Upper lobe of left lung (tissue), 6 donors: ENCODE measurements at regions not wholly inside any gene's neighbourhood (a gene's known extent, or its start where the extent isn't known, plus 50 kb on each side); places are given as distances from the start of the nearest gene placed in this dataset.
"Not testable (repeated sequence)": the region's sequence is repeated elsewhere in the genome, so short reads cannot be mapped to it uniquely, and the experiment has no call there.

Source experiments
- ATAC-seq, 2 donors: fragments of 200-7000 bp; cut with Tn5 transposase; one replicate each; pipeline ENCODE4 v1.9.1; 2022; ENCODE audit warnings: mild to moderate bottlenecking in 2 of 2, moderate library complexity in 2 of 2; ENCODE audit not compliant: low FRiP score in 2 of 2
- DNase-seq, 2 donors: peaks; one replicate each; pipeline ENCODE4 v3.0.0-alpha.2; 2019 to 2020
- H3K27ac ChIP-seq, 4 donors: fragments of 200-600 bp; sonication (generic); one replicate each; pipeline ENCODE4 v1.5.1; 2016 to 2019
- H3K27me3 ChIP-seq, 4 donors: fragments of 200-600 bp; sonication (generic); one replicate each; pipeline ENCODE4 v1.5.1; 2017 to 2019
- H3K36me3 ChIP-seq, 4 donors: fragments of 200-600 bp; sonication (generic); one replicate each; pipeline ENCODE4 v1.5.1; 2016 to 2019
- H3K4me1 ChIP-seq, 4 donors: fragments of 200-600 bp; sonication (generic); one replicate each; pipeline ENCODE4 v1.5.1; 2018 to 2019
- H3K4me3 ChIP-seq, 4 donors: fragments of 200-600 bp; sonication (generic); one replicate each; pipeline ENCODE4 v1.5.1; 2017 to 2019; ENCODE audit warnings: mild to moderate bottlenecking in 2 of 4, moderate library complexity in 1 of 4
- H3K9me3 ChIP-seq, 4 donors: fragments of 200-600 bp; sonication (generic); one replicate each; pipeline ENCODE4 v1.5.1; 2018 to 2019
- EP300 ChIP-seq, 4 donors: sonication (generic); formaldehyde crosslinking; IDR thresholded peaks; one replicate each; pipeline ENCODE4 v1.5.1; 2017; ENCODE audit warnings: antibody characterized with exemption in 4 of 4, control low read depth in 2 of 4
- POLR2A ChIP-seq, 4 donors: fragments of 450-650 bp; IDR thresholded peaks; one replicate each; pipeline ENCODE4 v1.5.1; 2016 to 2017; ENCODE audit warnings: antibody characterized with exemption in 4 of 4, mild to moderate bottlenecking in 2 of 4
- POLR2AphosphoS5 ChIP-seq, 2 donors: sonication (generic); formaldehyde crosslinking; IDR thresholded peaks; one replicate each; pipeline ENCODE4 v1.5.1; 2017; ENCODE audit warnings: antibody characterized with exemption in 2 of 2
- WGBS, 2 donors: methylation state at CpG; one replicate each; pipeline ENCODE4 v1.1.5; 2017 to 2018; 5-methylcytosine and 5-hydroxymethylcytosine counted together
- TF ChIP-seq, protein P1 (sequence below), 6 experiments: fragments of 450-650 bp in 4 of 6; fragments of 200-600 bp in 2 of 6; sonication (generic) in 2 of 6; IDR thresholded peaks; one replicate each; pipeline ENCODE4 v1.5.1; 2016 to 2019; ENCODE audit warnings: antibody characterized with exemption in 6 of 6
- donor health status: DM: no; HTN: no; CAD: no; lungs with moderate emphysema.
- donor health status: DM: no; HTN: yes; CAD: no; lungs with severe emphysema.

DNA sequence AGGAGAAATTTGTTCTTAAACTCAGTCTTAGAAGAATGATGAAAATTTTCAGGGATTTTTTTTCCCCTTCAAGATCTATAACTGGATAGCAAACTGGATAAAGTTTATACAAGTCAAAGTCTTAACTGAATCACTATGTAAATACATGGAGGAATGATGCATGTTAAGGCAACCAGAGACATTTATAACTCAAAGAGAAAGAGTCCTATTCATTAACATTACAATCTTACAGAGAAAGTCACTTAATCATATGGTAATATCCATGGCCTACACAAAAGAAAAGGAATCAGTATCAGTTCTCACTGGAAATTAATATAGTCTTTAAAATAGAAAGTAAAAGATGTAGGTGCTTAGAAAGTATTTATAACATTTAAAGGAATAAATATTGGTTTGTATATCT, 869.1 kb downstream of the TBL1XR1 start:
- Histone ChIP-seq H3K4me1 (no peaks in the 10 kb centered on the region), H3K27me3 (no peaks in the 10 kb centered on the region), H3K36me3 (no peaks in the 10 kb centered on the region), H3K27ac (no peak overlapping the region), H3K9me3 (no peaks in the 10 kb centered on the region), H3K4me3 (no peak overlapping the region)
- no peak for DNase-seq
- no peak for ATAC-seq
- TF ChIP-seq, protein P1, sequence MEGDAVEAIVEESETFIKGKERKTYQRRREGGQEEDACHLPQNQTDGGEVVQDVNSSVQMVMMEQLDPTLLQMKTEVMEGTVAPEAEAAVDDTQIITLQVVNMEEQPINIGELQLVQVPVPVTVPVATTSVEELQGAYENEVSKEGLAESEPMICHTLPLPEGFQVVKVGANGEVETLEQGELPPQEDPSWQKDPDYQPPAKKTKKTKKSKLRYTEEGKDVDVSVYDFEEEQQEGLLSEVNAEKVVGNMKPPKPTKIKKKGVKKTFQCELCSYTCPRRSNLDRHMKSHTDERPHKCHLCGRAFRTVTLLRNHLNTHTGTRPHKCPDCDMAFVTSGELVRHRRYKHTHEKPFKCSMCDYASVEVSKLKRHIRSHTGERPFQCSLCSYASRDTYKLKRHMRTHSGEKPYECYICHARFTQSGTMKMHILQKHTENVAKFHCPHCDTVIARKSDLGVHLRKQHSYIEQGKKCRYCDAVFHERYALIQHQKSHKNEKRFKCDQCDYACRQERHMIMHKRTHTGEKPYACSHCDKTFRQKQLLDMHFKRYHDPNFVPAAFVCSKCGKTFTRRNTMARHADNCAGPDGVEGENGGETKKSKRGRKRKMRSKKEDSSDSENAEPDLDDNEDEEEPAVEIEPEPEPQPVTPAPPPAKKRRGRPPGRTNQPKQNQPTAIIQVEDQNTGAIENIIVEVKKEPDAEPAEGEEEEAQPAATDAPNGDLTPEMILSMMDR (IDR thresholded peaks at IDR 0.05) = no peak
- no peak for TF ChIP-seq EP300 (IDR thresholded peaks at IDR 0.05)

DNA sequence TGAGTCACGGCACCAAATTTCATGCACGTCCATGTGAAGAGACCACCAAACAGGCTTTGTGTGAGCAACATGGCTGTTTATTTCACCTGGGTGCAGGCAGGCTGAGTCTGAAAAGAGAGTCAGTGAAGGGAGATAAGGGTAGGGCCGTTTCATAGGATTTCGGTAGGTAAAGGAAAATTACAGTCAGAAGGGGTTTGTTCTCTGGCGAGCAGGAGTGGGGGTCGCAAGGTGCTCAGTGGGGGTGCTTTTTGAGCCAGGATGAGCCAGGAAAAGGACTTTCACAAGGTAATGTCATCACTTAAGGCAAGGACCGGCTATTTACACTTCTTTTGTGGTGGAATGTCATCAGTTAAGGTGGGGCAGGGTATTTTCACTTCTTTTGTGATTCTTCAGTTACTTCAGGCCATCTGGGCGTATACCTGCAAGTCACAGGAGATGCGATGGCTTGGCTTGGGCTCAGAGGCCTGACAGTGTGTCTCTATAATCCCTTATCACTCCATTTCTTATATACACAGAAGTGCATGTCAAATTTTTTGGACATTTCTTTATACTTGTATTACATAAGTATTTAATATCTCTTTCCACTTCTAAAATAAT, 870.3 kb downstream of the TBL1XR1 start:
- ATAC-seq, H3K4me3 ChIP-seq, H3K9me3 ChIP-seq, DNase-seq, H3K27ac ChIP-seq, H3K36me3 ChIP-seq, H3K4me1 ChIP-seq, H3K27me3 ChIP-seq: not testable (repeated sequence)
- WGBS, 2 donors = 76 to 78% methylated on average over 9 of the region's 9 CpGs

DNA sequence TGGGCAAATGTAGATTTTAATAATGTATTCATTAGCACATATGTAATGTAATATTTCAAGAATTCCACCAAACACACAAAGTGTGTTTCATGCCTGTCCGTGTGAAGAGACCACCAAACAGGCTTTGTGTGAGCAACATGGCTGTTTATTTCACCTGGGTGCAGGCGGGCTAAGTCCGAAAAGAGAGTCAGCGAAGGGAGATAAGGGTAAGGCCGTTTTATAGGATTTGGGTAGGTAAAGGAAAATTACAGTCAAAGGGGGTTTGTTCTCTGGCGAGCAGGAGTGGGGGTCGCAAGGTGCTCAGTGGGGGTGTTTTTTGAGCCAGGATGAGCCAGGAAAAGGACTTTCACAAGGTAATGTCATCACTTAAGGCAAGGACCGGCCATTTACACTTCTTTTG, 875.8 kb downstream of the TBL1XR1 start:
- not testable (repeated sequence) for DNase-seq, ATAC-seq, H3K27ac ChIP-seq, H3K4me3 ChIP-seq, H3K9me3 ChIP-seq, H3K27me3 ChIP-seq, H3K36me3 ChIP-seq, H3K4me1 ChIP-seq
- 72 to 92% methylated on average over 8 of the region's 8 CpGs for WGBS, 2 donors

DNA sequence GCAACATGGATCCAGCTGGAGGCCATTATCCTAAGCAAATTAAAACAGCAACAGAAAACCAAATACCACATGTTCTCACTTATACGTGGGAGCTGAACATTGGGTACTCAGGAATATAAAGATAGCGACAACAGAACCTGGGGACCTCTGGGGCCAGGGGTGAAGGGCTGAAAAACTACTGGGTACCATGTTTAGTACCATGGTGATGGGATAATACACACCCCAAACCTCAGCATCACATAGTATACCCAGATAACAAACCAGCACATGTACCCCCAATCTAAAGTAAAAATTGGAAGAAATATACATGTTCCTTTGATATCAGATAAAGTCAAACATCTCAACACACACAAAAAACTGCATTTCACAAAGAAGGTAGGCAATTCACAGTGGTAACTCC, 876.2 kb downstream of the TBL1XR1 start:
- Histone ChIP-seq H3K4me3 (no peak overlapping the region), H3K27ac (no peak overlapping the region), H3K4me1 (no peaks in the 10 kb centered on the region), H3K9me3 (no peaks in the 10 kb centered on the region), H3K36me3 (no peaks in the 10 kb centered on the region), H3K27me3 (no peaks in the 10 kb centered on the region)
- WGBS, 2 donors = 85 to 94% methylated on average over 2 of the region's 2 CpGs
- DNase-seq = no peak
- TF ChIP-seq EP300 (IDR thresholded peaks at IDR 0.05) (no peak), POLR2AphosphoS5 (IDR thresholded peaks at IDR 0.05) (no peak), POLR2A (IDR thresholded peaks at IDR 0.05) (no peak)
- TF ChIP-seq, protein P1 (IDR thresholded peaks at IDR 0.05) = no peak
- ATAC-seq = no peak

DNA sequence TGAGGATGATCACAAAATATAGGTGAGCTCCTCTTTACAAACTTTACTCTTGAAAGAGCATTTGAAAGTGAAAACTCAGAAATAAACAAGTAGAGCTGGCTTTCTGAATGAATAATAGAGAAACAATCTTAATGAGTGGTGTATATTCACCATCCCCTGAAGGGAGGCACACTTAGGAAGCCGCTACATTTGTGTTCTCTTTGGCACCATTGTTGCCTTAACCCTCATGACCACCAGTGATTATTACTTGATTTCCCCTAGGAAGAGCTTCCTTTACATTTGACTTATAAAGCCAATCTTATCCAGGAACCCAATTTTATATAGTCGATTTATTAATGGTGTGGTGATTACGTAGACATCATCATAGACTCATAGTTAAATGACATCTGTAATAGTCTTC, 883.9 kb downstream of the TBL1XR1 start:
- no peak overlapping the region for H3K27ac ChIP-seq
- TF ChIP-seq, protein P1 (IDR thresholded peaks at IDR 0.05) = no peak
- TF ChIP-seq POLR2AphosphoS5 (IDR thresholded peaks at IDR 0.05) (no peak), EP300 (IDR thresholded peaks at IDR 0.05) (no peak), POLR2A (IDR thresholded peaks at IDR 0.05) (no peak)
- H3K9me3 ChIP-seq = no peaks in the 10 kb centered on the region
- 54 to 91% methylated on average over 3 of the region's 3 CpGs for WGBS, 2 donors
- H3K27me3 ChIP-seq = no peaks in the 10 kb centered on the region
- no peaks in the 10 kb centered on the region for H3K4me1 ChIP-seq
- no peak for DNase-seq
- ATAC-seq = no peak
- no peak overlapping the region for H3K4me3 ChIP-seq
- no peaks in the 10 kb centered on the region for H3K36me3 ChIP-seq

DNA sequence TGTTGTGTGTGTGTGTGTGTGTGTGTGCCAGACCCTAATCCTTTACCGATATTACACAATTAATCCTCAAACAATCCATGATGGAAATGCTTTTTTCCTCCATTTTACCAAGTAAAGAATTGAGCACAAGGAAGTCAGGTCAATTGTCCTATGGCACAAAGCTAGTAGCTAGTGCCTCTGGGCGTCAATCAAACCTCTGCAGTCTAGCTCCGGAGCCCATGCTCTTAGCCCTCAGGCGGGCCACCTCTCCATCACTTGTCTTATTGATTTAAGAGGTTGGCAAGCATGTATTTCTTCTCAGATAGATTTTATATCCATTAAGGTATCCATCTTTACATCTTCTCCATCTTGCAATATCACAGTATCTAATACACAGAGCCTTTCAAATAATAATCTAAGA, 886.6 kb downstream of the TBL1XR1 start:
- Histone ChIP-seq H3K9me3 (no peaks in the 10 kb centered on the region), H3K27me3 (no peaks in the 10 kb centered on the region), H3K4me3 (no peak overlapping the region), H3K36me3 (no peaks in the 10 kb centered on the region), H3K4me1 (no peaks in the 10 kb centered on the region), H3K27ac (no peak overlapping the region)
- TF ChIP-seq EP300 (IDR thresholded peaks at IDR 0.05) (no peak), POLR2AphosphoS5 (IDR thresholded peaks at IDR 0.05) (no peak), POLR2A (IDR thresholded peaks at IDR 0.05) (no peak)
- TF ChIP-seq, protein P1 (IDR thresholded peaks at IDR 0.05) = no peak
- ATAC-seq = no peak
- no peak for DNase-seq
- WGBS, 2 donors = 92 to 97% methylated on average over 4 of the region's 4 CpGs
